Retinal pigment epithelial cell (primary cell): ENCODE measurements at regions not wholly inside any gene's neighbourhood (a gene's known extent, or its start where the extent isn't known, plus 50 kb on each side); places are given as distances from the start of the nearest gene placed in this dataset.
"Not testable (repeated sequence)": the region's sequence is repeated elsewhere in the genome, so short reads cannot be mapped to it uniquely, and the experiment has no call there.

ENCODE experiments used
- DNase-seq: peaks from one replicate; pipeline ENCODE4 v3.0.0-alpha.2; 2010; ENCODE audit warnings: low read depth
- H3K4me3 ChIP-seq: 2 replicates; pipeline ENCODE4 v1.5.1; 2011; ENCODE audit warnings: mild to moderate bottlenecking, low read length, control low read depth, moderate library complexity

DNA sequence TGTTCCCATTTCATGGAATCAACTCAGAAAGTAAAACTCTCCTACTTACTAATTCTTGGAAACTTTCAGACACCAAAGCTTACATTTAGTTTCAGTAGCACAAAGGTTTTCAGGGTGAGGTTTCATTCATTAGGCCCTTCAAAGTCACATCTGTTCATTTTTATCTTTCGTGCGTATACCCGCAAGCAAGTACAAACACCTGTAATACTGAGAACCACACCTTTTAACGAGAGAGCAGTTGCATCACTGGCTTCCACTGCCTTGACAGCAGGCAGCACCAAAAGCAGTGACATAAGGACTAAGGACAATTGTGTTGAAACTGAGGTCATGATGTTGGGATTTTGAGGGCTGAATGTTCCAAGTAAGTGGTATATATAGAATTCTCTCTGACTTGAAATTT, 60.5 kb downstream of the GOLGA6L22 start:
- H3K4me3 ChIP-seq, DNase-seq: not testable (repeated sequence)

DNA sequence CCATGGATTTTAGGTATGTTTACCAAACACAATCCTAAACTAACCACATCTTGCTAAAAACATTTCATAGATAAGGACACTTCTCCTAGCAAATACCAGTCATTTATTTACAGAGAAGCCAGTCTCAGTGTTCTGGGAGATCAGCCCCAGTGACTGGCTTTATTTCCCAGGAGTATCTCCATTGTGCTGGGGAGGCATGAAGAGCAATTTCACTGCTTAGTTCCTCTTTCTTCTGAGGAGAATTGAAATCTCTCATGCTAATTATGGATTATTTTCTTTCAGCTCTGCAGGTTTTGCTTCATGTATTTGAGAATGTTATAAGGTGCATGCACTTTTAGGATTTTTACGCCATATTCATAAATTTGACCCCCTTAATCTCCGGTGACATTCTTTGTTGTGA, 67.8 kb downstream of the GOLGA6L22 start:
- DNase-seq, H3K4me3 ChIP-seq: not testable (repeated sequence)

DNA sequence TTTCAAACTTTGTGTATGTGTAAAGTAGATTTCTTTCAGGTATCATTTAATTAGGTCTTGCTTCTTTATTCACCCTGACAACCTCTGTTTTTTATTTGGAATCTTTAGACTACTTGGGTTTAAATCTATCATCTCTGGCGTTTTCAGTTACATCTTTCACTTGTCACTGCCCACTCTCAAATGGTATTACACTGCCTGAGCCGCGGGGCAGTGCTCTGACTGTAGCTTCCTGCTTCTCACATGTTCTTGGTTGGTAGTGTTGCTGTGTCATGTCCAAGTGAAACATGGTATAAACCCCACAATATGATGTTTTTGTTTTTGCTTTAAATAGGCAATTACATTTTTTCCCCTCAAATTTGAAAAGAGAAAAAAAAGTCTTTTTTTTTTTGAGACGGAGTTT, 68.3 kb downstream of the GOLGA6L22 start:
- not testable (repeated sequence) for DNase-seq, H3K4me3 ChIP-seq

DNA sequence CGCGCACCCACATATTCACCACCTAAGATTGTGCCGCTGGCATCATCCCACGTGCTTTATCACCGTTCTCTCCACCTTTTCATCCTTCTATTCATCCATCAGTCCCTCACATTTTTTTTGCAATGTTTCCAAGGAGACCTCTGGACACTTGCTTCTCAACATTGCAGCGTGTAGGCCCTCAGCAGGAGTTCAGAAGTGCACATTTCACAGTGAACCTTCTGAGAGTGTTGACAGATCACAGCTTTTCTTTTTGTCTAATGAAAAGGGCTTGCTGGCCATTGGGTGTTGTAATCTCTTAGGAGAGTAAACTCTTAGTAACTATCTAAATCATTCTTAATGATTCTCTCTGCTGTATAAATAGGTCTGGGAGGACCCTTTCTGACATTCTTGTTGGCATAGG, 70.5 kb downstream of the GOLGA6L22 start:
- DNase-seq, H3K4me3 ChIP-seq: not testable (repeated sequence)

DNA sequence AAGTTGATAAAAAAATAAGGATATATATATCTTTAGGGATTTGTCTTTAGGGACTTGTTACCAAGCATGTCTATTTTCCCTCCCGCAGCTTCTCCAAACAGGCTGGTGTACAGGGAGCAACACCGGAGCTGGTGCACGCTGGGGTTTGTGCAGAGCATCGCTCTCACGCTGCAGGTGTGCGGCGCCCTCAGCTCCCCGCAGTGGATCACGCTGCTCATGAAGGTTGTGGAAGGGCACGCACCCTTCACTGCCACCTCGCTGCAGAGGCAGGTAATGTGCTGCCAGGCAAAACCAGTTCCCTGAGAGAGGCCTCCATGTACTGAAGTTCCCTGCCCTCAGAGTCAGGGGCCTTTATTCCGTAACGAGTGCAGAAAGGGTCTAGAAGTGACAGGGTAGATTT, 101.0 kb downstream of the GOLGA6L22 start:
- DNase-seq, H3K4me3 ChIP-seq: not testable (repeated sequence)

DNA sequence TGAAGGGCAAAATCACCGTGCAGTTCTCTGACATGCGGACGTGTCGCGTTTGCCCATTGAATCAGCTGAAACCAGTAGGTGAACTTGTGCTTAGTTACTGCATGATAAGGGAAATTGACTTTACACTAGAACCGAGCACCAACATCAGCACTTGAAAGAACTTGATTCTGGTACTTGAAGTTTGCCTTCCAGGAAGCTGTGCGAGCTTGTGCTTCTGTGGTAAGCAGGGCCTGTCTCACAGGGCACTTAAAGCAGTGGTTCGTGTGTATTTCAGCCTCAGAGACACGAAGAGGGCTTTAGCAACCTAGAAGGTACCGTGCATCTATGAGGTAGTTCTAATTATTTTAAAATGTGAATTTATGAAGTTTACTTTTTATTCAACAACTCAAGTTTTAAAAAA, 103.0 kb downstream of the GOLGA6L22 start:
- DNase-seq = not testable (repeated sequence)

DNA sequence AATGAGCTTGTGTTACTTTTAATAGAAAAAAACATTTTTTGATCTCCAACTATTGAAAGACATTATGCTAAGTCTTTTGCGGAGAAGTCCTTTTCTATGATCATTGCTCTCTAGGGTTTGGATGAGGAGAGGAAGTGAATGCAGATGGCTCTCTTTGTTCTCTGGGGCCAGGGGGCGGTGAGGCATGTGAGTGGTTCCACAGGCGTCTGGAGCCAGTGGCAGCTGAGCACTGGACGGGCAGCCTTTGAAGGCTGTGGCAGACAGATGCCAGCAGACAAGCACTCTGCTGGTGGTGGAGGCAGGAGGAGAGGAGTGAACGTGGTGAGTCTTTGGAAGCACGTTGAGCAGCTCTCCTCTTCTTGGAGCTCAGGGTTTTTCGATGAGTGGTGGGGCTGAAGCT, 107.8 kb downstream of the GOLGA6L22 start:
- H3K4me3 ChIP-seq = not testable (repeated sequence)

More for the DNA sequence above, 103.0 kb downstream of the GOLGA6L22 start:
- not testable (repeated sequence) for H3K4me3 ChIP-seq

DNA sequence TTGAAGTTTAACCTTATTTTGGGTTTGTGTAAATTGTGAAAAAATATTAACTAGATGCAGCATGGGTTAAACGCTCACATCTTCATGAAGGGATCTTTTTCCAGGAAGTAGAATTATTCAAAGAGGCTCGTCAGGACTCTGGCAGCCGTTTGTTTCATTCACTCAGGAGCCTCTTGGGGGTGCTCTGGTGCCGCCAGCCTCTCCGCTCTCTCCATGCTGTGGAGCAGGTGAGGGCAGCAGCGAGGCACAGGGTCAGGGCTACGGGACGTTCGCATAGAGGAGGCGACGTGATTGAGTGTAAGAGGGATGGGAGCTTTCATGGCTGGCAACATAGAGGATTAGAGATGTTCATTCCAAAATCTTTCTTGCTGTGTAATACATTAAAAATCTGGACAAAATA, 110.8 kb downstream of the GOLGA6L22 start:
- not testable (repeated sequence) for H3K4me3 ChIP-seq, DNase-seq

More for the DNA sequence above, 107.8 kb downstream of the GOLGA6L22 start:
- DNase-seq = not testable (repeated sequence)

DNA sequence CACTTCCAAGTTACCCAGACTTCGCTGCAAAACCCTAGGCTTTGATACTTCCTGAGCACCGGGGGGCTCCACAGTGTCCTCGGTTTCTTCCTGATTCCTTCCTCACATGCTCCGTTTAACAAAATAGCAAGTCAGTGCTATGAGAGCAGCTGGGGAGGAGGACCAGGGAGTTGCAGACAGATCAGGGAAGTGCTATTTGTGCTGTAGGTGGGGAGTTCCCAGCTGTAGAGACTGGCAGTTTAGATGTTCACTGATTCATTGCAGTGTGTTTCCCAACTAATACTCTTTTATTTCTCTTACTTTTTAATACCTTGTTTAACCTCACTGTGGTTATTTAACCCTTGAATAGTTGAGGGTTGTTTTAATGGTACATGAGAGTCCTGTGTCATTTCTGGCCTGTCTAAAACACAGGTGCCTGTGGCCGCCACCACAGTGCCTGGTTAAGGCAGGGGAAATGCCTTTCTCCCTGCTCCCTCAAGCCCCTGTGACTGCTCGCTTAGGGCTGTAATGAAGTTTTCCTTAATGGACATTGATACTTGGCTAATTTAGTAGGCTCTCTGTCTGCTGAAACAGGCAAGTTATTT, 113.5 kb downstream of the GOLGA6L22 start:
- H3K4me3 ChIP-seq, DNase-seq: not testable (repeated sequence)

DNA sequence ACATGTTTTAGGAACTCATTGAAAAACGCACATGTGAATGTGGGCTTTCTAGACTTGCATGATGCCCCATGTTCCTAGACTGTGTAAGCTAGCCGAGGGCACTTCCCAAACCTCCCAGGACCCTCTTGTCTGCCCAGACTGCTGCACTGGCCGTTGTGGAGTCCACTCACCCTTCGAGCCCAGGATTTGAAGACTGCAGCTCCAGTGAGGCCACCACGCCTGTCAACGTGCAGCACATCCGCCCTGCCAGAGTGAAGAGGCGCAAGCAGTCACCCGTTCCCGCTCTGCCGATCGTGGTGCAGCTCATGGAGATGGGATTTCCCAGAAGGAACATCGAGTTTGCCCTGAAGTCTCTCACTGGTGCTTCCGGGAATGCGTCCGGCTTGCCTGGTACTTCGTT, 114.1 kb downstream of the GOLGA6L22 start:
- not testable (repeated sequence) for H3K4me3 ChIP-seq, DNase-seq

DNA sequence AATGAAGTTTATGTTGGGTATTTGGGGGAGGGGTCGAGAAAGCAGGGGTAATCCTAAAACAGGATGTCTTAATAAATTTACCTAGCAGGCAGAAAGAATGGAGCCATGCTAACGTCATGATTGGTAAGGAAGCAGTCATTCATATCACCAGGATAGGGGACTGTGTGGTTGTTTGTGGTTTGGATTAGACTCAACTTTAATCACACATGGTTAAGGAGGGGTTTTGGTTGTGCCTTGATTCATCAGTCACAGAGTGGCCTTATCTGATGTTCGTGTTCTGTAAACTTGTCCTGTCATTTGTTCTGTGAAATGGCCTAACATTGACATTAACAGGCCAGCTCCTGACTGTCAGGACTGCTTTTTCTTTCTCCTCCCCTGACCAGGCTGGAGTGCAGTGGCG, 119.1 kb downstream of the GOLGA6L22 start:
- not testable (repeated sequence) for DNase-seq, H3K4me3 ChIP-seq

DNA sequence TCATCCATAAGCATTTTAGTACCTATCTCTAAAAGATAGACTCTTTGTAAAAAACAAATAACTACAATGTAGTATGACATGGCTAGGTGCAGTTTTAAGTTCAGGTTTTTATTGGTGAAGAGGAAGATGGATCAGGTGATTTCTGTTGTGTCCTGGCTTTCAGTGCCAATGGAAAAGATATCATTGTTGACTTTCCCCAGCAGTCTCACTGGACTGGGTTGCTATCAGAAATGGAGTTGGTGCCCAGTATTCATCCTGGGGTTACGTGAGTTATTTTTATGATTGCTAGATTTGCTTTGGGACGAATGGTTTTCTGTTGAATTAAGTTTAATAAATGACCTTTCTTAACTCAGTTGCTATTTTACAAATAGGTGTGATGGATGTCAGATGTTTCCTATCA, 120.5 kb downstream of the GOLGA6L22 start:
- not testable (repeated sequence) for H3K4me3 ChIP-seq, DNase-seq

DNA sequence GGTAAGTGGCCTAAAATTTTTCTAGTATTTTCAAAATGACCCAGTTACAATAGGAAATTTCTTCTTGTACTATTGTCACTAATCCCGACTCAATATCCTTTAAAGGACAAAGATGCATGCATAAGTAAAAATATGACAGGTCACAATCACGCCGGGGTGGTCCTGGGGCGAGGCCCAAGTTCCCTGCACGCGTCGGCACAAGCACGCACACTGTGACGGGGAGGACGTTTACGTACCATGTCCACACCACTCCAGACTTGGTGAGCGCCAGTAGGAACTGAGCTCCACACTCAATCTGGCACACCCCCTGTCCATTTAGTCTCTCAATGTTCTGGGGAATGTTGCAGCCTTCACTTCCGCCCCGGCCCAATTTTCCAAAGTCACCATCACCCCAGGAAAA, 128.7 kb downstream of the GOLGA6L22 start:
- DNase-seq, H3K4me3 ChIP-seq: not testable (repeated sequence)

DNA sequence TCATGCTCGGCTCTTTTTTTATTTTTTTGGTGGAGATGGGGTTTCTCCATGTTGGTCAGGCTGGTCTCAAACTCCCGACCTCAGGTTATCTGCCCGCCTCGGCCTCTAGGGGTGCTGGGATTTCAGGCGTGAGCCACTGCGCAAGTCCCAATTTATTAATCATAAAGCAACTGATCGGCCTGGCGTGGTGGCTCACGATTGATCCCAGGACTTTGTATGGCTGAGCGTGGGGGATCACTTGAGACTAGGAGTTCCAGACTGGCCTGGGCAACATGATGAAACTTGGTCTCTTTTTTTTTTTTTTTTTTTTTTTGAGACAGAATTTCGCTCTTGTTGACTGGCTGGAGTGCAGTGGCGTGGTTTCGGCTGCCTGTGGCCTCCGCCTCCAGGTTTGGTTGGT, 139.8 kb downstream of the GOLGA6L22 start:
- DNase-seq, H3K4me3 ChIP-seq: not testable (repeated sequence)

DNA sequence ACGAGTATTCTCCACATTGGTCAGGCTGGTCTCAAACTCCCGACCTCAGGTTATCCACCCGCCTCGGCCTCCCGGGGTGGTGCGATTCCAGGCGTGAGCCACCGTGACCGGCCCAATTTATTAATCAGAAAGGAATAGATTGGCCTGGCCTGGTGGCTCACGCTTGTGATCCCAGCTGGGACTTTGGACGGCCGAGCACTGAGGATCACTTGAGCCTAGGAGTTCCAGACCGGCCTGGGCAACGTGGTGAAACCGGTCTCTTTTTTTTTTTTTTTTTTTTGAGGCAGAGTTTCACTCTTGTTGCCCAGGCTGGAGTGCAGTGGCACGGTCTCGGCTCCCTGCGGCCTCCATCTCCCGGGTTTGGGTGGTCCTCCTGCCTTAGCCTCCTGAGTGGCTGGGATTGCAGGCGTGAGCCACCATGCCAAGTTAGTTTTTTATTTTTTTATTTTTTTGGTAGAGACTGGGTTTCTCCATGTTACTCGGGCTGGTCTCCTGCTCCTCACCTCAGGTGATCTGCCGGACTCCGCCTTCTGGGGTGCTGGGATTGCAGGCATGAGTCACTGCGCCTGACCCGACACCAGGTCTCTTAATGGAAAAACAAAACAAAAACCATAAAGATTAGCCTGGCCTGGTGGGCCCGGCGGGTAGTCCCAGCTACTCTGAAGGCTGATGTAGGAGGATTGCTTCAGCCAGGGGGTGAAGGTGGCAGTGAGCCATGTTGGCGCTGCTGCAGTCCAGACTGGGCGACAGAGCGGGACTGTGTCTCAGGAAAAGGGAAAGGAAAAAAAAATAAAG, 141.0 kb downstream of the GOLGA6L22 start:
- DNase-seq, H3K4me3 ChIP-seq: not testable (repeated sequence)

DNA sequence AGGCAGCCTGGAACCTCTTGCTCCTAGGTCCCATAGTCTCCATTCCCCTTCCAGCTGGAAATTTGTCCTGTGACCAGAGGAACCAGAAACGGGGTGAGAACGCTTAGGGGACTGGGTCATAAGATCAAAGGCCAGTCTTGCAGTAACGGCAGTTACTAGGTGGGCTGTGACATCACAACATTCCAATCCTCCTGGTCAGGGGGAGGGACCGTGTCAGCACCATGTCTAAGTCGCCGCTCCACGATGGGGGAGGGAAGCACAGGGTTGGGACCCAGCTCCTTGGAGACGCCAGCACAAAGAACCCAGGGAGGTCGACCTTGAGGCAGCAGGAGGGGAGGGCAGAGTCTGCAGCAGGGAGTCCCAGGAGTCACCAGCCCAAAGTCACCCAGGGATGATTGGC, 158.3 kb downstream of the GOLGA6L22 start:
- not testable (repeated sequence) for H3K4me3 ChIP-seq, DNase-seq

DNA sequence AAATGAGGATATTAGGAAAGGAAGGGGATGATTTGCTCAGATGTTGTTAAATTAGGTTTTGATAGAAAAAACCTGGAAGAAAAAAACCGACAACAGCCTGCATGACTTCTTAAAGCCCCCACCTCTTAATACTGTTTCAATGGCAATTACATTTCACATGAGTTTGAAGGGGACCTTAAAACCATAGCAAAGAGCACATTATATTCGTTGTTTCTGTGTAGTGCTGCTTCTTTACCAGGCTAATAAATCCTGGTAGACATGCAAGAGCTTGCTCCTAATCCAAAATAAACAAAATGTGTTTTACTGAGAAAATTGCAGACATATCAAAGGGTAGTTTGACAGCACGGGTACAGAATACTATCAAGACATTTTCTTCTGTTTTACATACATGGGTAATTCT, 154.7 kb upstream of the NIPA1 start:
- not testable (repeated sequence) for DNase-seq

DNA sequence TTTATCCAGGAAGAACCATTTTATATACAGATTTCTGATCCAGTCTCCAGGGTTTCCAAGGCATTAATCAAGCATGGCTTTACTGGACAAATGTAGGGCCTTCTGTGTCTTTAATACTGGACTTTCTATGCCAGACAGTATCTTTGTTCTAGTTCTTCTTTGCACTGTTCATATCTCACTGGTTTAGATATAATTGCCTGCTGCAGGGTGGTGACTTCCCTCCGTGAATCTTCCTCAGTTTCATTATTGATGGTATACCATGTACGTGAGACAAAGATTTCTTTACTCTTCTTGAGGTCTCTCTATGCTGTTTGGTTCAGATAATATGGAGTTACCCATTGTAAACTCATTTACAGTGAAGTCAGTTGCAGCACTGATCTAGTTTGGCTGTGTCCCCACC, 146.5 kb upstream of the NIPA1 start:
- not testable (repeated sequence) for DNase-seq

More for the DNA sequence above, 154.7 kb upstream of the NIPA1 start:
- not testable (repeated sequence) for H3K4me3 ChIP-seq

DNA sequence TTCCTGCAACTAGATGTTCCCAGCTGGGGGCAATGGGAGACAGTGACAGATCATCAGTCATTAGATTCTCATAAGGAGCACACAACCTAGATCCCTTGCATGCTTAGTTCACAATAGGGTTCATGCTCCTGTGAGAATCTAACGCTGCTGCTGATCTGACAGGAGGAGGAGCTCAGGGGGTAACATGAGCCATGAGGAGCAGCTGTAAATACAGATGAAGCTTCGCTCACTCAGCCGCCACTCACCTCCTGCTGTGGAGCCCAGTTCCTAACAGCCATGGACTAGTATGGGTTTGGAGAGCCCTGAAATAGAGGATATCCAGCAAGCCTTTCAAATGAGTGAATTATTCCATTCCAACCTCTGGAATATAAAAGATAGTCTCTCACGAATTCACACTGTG, 137.0 kb upstream of the NIPA1 start:
- H3K4me3 ChIP-seq, DNase-seq: not testable (repeated sequence)

More for the DNA sequence above, 146.5 kb upstream of the NIPA1 start:
- H3K4me3 ChIP-seq = not testable (repeated sequence)

DNA sequence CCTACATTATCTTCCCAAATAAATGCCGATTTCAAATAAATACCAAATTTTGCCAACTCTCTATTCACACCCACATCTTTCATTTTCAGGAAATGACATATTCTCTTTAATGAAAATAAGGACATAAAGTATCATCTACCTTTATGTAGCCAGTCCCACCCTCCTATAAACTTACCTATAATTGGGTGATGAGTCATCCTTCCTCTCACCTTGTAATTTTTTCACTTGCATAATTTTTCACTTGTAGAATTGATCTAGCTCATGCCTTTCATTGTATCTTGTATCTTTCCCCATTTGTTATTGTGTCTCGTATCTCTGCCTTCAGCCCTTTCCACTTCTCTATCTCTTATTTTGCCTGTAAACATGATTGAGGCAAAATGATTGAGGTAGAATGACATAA, 135.3 kb upstream of the NIPA1 start:
- not testable (repeated sequence) for DNase-seq, H3K4me3 ChIP-seq
